Kidney epithelial cell (primary cell): ENCODE measurements at regions not wholly inside any gene's neighbourhood (a gene's known extent, or its start where the extent isn't known, plus 50 kb on each side); places are given as distances from the start of the nearest gene placed in this dataset.

Experiments
- DNase-seq: peaks from one replicate; pipeline ENCODE4 v3.0.0-alpha.2; 2010; ENCODE audit warnings: low read depth
- H3K27me3 ChIP-seq: 2 replicates; pipeline ENCODE4 v1.6.0; 2011; ENCODE audit warnings: low read length; ENCODE audit not compliant: control insufficient read depth, insufficient read depth
- H3K36me3 ChIP-seq: 2 replicates; pipeline ENCODE4 v1.5.1; 2011; ENCODE audit warnings: low read length; ENCODE audit not compliant: control insufficient read depth, insufficient read depth
- H3K4me3 ChIP-seq: 2 replicates; pipeline ENCODE4 v1.5.1; 2011; ENCODE audit warnings: low read depth, mild to moderate bottlenecking, control low read depth, low read length
- CTCF ChIP-seq: IDR thresholded peaks from 2 replicates; pipeline ENCODE4 v1.5.1; 2011; ENCODE audit warnings: mild to moderate bottlenecking, moderate library complexity, low read length, control low read depth, inconsistent platforms; ENCODE audit not compliant: insufficient read depth, poor library complexity, severe bottlenecking

- DNase-seq: no peak
- H3K4me3 ChIP-seq: no peak overlapping the region
- H3K27me3 ChIP-seq: no peaks in the 10 kb centered on the region
- TF ChIP-seq CTCF: no peak
- H3K36me3 ChIP-seq: no peaks in the 10 kb centered on the region
Measured at GRCh38 chr7:35581605-35582210, 113.2 kb downstream of the HERPUD2 start.

- TF ChIP-seq CTCF: no peak
- no peak for DNase-seq
- H3K27me3 ChIP-seq: peaks cover 2% of the 10 kb centered on the region
Measured at GRCh38 chr7:35576031-35576573, 118.8 kb downstream of the HERPUD2 start.

GRCh38 chr7:35571611-35572240 is 123.2 kb downstream of the HERPUD2 start:
- Histone ChIP-seq H3K27me3 (peaks cover 2% of the 10 kb centered on the region), H3K36me3 (no peaks in the 10 kb centered on the region), H3K4me3 (no peak overlapping the region)
- TF ChIP-seq CTCF: no peak
- no peak for DNase-seq

More at GRCh38 chr7:35576031-35576573, 118.8 kb downstream of the HERPUD2 start:
- H3K4me3 ChIP-seq: no peak overlapping the region
- H3K36me3 ChIP-seq: no peaks in the 10 kb centered on the region

GRCh38 chr7:35570937-35571336 is 124.0 kb downstream of the HERPUD2 start:
- no peaks in the 10 kb centered on the region for H3K36me3 ChIP-seq
- no peak for TF ChIP-seq CTCF
- DNase-seq: no peak
- H3K4me3 ChIP-seq: no peak overlapping the region
- peaks cover 2% of the 10 kb centered on the region for H3K27me3 ChIP-seq

DNA sequence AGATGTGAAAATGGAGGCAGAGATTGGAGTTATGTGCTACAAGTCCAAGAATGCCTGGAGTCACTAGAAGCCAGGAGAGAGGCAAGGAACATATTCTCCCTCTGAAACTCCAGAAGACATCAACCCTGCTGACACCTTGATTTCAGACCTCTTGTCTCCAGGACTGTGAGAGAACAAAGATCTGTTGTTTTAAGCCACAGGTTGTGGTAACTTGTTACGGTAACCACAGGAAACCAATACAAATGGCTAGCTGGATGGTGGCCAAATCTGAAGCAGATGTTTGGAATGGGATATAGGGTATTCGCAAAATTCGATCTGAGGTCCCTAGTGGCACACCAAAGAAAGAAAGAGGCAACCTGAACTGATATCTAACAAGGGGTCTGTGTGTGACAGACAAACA is 129.0 kb downstream of the HERPUD2 start:
- no peak for TF ChIP-seq CTCF
- H3K27me3 ChIP-seq: no peaks in the 10 kb centered on the region
- DNase-seq: no peak
- H3K4me3 ChIP-seq: no peak overlapping the region
- no peaks in the 10 kb centered on the region for H3K36me3 ChIP-seq
